Smooth muscle cell (in vitro differentiated cells): ENCODE measurements at regions not wholly inside any gene's neighbourhood (a gene's known extent, or its start where the extent isn't known, plus 50 kb on each side); places are given as distances from the start of the nearest gene placed in this dataset.

Experiments used
- DNase-seq: peaks from one replicate; lab custom pipeline; 2025; ENCODE audit not compliant: unreplicated experiment; lab: John Stamatoyannopoulos, UW
- H2AFZ ChIP-seq: fragments of 200-600 bp; sonication (generic); 2 replicates; pipeline ENCODE4 v1.6.0; 2016; ENCODE audit warnings: antibody characterized with exemption, low read depth, mild to moderate bottlenecking
- H3F3A ChIP-seq: fragments of 200-600 bp; sonication (generic); 2 replicates; pipeline ENCODE4 v1.6.0; 2017; ENCODE audit warnings: antibody characterized with exemption, low read depth
- H3K27ac ChIP-seq: fragments of 200-600 bp; sonication (generic); 2 replicates; pipeline ENCODE4 v1.5.1; 2016; ENCODE audit warnings: low read depth, mild to moderate bottlenecking
- H3K27me3 ChIP-seq: fragments of 200-600 bp; sonication (generic); 2 replicates; pipeline ENCODE4 v1.6.1; 2016; ENCODE audit warnings: low read depth, mild to moderate bottlenecking
- H3K36me3 ChIP-seq: fragments of 200-600 bp; sonication (generic); 2 replicates; pipeline ENCODE4 v1.5.1; 2016; ENCODE audit warnings: low read depth
- H3K4me1 ChIP-seq: fragments of 200-600 bp; sonication (generic); 2 replicates; pipeline ENCODE4 v1.5.1; 2016; ENCODE audit warnings: low read depth
- H3K4me2 ChIP-seq: fragments of 200-600 bp; sonication (generic); 2 replicates; pipeline ENCODE4 v1.6.0; 2016; ENCODE audit warnings: mild to moderate bottlenecking
- H3K4me3 ChIP-seq: fragments of 200-600 bp; sonication (generic); 2 replicates; pipeline ENCODE4 v1.5.1; 2016; ENCODE audit warnings: mild to moderate bottlenecking
- H3K79me2 ChIP-seq: fragments of 200-600 bp; sonication (generic); 2 replicates; pipeline ENCODE4 v1.6.0; 2016; ENCODE audit warnings: low read depth, mild to moderate bottlenecking
- H3K9ac ChIP-seq: fragments of 200-600 bp; sonication (generic); 2 replicates; pipeline ENCODE4 v1.6.0; 2016; ENCODE audit warnings: low read depth
- H3K9me3 ChIP-seq: fragments of 200-600 bp; sonication (generic); replicated peaks from 2 replicates; pipeline ENCODE4 v1.5.1; 2016; ENCODE audit warnings: low read depth
- H4K20me1 ChIP-seq: fragments of 200-600 bp; sonication (generic); 2 replicates; pipeline ENCODE4 v1.6.0; 2016; ENCODE audit warnings: low read depth
- WGBS: methylation state at CpG from one replicate; pipeline ENCODE4 v1.1.7; 2016; ENCODE audit warnings: low lambda C conversion rate; 5-methylcytosine and 5-hydroxymethylcytosine counted together
- TF ChIP-seq, protein P1 (sequence below): fragments of 200-600 bp; sonication (generic); IDR thresholded peaks from 2 replicates; pipeline ENCODE4 v1.5.1; 2017; ENCODE audit warnings: borderline replicate concordance, mild to moderate bottlenecking, antibody characterized with exemption; ENCODE audit not compliant: insufficient read depth, poor library complexity, severe bottlenecking

DNA sequence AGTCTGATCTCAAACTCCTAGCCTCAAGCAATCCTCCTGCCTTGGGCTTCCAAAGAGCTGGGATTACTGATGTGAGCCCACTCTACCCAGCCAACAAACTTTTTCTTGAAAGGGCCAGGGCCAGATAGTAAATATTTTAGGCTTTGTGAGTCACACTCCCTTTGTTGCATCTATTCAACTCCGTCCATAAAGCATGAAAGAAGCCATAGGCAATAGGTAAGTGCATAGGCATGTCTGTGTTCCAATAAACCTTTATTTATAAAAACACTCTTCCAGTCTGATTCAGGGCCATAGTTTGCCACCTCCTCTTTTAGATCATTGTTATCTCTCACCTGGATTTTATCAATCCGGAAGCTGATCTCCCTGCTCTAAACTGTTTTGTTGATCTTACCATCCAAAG is 105.6 kb upstream of the BMPER start:
- Histone ChIP-seq H3K27me3 (peaks cover 6% of the 10 kb centered on the region), H3K4me3 (no peak overlapping the region), H4K20me1 (no peaks in the 10 kb centered on the region), H3K79me2 (no peaks in the 10 kb centered on the region), H3F3A (no peaks in the 10 kb centered on the region), H3K27ac (no peak overlapping the region), H3K36me3 (no peaks in the 10 kb centered on the region), H2AFZ (no peak overlapping the region), H3K9me3 (no peaks in the 10 kb centered on the region), H3K4me1 (no peaks in the 10 kb centered on the region), H3K9ac (no peak overlapping the region), H3K4me2 (no peak overlapping the region)
- TF ChIP-seq, protein P1, sequence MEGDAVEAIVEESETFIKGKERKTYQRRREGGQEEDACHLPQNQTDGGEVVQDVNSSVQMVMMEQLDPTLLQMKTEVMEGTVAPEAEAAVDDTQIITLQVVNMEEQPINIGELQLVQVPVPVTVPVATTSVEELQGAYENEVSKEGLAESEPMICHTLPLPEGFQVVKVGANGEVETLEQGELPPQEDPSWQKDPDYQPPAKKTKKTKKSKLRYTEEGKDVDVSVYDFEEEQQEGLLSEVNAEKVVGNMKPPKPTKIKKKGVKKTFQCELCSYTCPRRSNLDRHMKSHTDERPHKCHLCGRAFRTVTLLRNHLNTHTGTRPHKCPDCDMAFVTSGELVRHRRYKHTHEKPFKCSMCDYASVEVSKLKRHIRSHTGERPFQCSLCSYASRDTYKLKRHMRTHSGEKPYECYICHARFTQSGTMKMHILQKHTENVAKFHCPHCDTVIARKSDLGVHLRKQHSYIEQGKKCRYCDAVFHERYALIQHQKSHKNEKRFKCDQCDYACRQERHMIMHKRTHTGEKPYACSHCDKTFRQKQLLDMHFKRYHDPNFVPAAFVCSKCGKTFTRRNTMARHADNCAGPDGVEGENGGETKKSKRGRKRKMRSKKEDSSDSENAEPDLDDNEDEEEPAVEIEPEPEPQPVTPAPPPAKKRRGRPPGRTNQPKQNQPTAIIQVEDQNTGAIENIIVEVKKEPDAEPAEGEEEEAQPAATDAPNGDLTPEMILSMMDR: no peak
- DNase-seq: no peak
- WGBS: 87% methylated on average over 2 of the region's 2 CpGs

DNA sequence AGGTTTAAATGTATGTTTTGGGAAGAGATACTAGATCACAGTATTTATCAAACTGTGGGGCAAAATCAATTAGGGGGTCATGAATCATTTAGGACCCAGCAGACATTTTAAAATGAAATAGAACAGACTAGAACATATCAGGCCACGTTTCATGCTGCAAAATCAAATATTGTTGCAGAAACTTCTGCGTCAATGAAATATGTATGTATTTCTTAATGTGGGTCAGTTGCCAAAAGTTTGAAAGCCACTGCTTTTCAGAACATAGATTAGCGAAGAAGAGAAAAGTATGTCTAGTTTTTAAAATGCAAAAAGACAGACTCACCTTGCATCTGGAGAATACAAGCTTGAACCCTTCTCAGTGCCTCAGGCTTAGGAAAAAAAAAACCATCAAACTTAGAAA is 102.7 kb upstream of the BMPER start:
- Histone ChIP-seq H3K4me1 (peaks cover 11% of the 10 kb centered on the region), H4K20me1 (no peaks in the 10 kb centered on the region), H3K9ac (no peak overlapping the region), H3K36me3 (no peaks in the 10 kb centered on the region), H3K4me3 (no peak overlapping the region), H3K27ac (no peak overlapping the region), H2AFZ (no peak overlapping the region), H3K27me3 (peaks cover 6% of the 10 kb centered on the region), H3K79me2 (no peaks in the 10 kb centered on the region), H3F3A (peaks cover 7% of the 10 kb centered on the region), H3K9me3 (no peaks in the 10 kb centered on the region), H3K4me2 (no peak overlapping the region)
- WGBS: 92% methylated on average over 3 of the region's 3 CpGs
- no peak for DNase-seq
- TF ChIP-seq, protein P1: no peak

DNA sequence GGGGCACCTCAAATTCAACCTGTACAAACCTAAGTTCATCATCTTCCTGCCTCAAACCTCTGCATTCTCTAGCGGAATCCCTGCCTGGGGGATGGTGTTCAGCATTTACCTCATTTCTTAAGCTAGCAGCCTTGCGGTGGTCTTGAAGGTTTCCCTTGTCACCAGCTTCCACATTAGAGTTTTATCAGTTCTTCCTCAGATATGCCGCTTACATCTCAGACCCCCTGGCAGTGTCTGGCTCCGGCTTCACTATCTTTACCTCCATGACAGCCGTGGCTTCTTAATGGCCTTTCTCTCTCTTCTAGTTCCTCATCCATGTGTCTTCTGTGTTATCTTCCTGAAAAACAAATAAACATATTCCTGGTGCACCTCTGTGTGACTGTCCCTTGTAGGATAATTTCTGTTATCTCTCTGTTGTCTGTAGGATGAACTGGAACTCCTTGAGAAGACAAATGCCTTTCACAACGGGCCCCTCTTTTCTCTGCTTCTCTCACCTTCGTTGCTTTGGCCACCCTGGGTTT is 101.1 kb upstream of the BMPER start:
- H3K9ac ChIP-seq: no peak overlapping the region
- no peak overlapping the region for H3K27ac ChIP-seq
- H3K36me3 ChIP-seq: no peaks in the 10 kb centered on the region
- no peak overlapping the region for H3K4me2 ChIP-seq
- 57% methylated on average over 7 of the region's 7 CpGs for WGBS
- peaks cover 7% of the 10 kb centered on the region for H3F3A ChIP-seq
- peaks cover 11% of the 10 kb centered on the region for H3K4me1 ChIP-seq
- H4K20me1 ChIP-seq: no peaks in the 10 kb centered on the region
- H3K27me3 ChIP-seq: peaks cover 6% of the 10 kb centered on the region
- TF ChIP-seq, protein P1: no peak
- no peak overlapping the region for H2AFZ ChIP-seq
- H3K79me2 ChIP-seq: no peaks in the 10 kb centered on the region
- H3K4me3 ChIP-seq: no peak overlapping the region
- H3K9me3 ChIP-seq: no peaks in the 10 kb centered on the region
- no peak for DNase-seq

DNA sequence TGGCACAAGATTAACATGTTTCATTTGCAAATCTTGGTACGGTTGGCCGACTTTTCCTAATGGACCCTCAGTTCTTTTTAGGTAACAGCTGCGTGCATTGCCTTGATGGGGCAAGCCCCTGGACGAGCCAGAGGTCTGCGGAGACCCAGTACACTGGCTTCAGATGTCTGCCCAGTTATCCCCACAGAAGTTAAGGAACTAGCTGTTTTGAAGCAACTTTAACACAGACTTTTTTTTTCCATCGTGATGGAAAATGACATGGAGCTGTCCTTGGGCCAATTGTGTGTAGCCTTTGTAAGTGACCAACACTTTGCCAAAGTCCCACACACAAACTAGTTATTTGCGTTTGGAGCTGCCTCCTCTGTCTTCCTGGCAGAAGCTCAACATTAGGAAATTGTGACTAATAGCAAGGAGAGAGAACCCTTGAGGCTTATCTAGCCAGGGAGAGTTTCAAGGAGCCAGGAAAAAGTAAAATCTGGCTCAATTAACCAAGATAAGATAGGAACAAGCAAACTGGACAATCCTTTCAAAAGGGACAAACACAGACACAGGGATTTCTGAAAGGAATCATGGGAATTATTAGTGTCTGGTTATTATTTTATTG is 99.6 kb upstream of the BMPER start:
- Histone ChIP-seq H3K36me3 (no peaks in the 10 kb centered on the region), H3K4me3 (no peak overlapping the region), H3K27me3 (peaks cover 6% of the 10 kb centered on the region), H3K9me3 (no peaks in the 10 kb centered on the region), H3K9ac (no peak overlapping the region), H3F3A (peaks cover 7% of the 10 kb centered on the region), H3K4me2 (peak overlapping the region; percentile 60), H2AFZ (no peak overlapping the region), H3K4me1 (peaks cover 11% of the 10 kb centered on the region), H3K79me2 (no peaks in the 10 kb centered on the region), H4K20me1 (no peaks in the 10 kb centered on the region), H3K27ac (peak overlapping the region; percentile 41)
- no peak for DNase-seq
- TF ChIP-seq, protein P1: no peak
- 64% methylated on average over 7 of the region's 7 CpGs for WGBS
